Activated CD4-positive, alpha-beta T cell treated with anti-CD3 and anti-CD28 coated beads for 48 hours (primary cell): ENCODE measurements at regions not wholly inside any gene's neighbourhood (a gene's known extent, or its start where the extent isn't known, plus 50 kb on each side); places are given as distances from the start of the nearest gene placed in this dataset.

ENCODE experiments used
- DNase-seq: peaks from one replicate; pipeline ENCODE4 v3.0.0-alpha.2; 2020

GRCh38 chr2:147646818-147647468 lies 197.9 kb upstream of the ACVR2A start:
- no peak for DNase-seq

DNA sequence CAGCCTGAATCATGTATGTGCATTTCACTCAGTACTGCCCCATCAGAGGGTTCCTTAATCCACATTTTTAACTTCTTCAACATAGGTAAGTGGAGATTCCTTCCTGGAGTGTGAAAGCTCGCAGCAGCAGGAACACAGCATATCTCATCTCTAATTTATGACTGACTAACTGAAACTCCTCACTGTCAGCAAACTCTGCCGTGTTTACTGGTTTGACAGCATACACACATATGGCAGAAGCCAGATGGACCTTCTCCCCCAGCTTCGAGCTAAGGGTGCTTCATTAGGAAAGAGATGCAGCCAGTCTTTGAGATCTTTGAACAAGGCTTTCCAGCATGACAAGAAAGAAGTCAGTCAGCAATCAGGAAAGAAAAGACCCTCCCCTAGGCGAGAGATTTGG lies 200.3 kb upstream of the ACVR2A start:
- no peak for DNase-seq

DNA sequence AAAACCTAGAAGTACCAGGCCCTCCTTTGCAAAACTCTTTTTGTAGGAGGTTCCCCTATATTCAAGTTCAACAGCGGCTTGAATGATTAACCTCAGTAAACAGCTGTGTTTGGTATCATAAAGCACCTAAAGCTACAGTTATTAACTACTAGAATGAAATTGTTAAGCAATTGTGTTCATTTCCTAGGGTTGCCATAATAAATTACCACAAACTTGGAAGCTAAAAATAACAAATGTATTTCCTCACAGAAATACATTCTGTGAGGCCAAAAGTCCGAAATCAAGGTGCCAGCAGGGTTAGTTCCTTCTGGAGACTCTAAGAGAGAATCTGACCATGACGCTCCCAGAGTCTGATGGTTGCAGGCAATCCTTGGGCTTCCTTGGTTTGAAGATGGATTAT lies 202.1 kb upstream of the ACVR2A start:
- no peak for DNase-seq

DNA sequence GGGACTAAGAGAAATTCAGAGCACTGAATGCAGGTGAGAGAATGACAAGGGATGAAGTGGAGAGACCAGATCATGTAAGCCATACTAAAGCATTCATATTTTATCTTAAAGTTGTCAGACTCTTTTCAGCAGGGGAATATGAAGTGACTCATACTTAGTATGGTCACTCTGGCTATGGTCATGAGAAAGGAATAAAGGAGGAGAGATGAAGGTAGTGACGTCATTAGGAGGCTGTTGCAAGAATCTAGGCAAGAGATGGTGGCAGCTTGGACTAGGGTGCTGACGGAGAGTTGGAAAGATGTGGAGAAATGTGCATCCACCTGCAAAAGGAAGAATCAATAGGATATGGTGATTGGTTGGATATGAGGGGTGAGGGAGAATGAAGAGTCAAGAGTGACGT lies 203.2 kb upstream of the ACVR2A start:
- no peak for DNase-seq

DNA sequence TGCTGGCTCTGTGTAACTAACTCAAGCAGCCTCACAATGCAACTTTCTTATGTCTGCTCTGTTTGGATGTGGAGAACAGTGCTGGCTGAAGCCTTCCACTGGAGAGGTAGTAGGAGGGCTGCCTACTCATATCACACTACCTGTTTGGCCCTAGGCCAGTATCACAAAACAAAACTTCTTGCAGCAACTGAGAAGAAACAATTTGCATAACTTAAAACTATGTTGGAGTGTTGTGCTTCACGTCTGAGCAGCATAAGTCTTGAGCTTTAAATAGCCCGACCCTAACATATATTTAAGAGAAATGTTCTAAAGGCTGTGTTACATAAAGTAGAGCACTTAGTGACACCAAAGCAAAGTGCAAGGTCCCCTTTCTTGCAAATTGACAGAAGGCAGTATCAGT lies 204.9 kb upstream of the ACVR2A start:
- DNase-seq: no peak

DNA sequence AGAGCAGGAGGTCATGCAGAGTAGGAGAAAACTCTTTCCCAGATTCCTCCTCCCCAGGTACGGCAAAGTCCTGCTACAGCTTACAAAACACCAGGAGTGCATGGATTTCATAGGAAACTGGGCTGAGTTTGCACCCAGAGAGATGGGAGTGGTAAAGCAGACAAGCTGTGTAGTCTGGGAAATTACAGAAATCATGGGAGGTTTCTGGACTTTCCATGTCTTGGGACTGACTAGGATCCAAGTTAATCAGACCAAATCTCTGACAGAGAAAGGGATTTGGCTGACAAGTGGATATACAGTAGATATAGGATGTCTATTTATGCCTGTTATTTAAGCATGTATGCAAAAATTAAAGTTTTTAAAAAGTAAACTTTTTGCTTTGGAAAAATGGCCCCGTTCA lies 205.4 kb upstream of the ACVR2A start:
- no peak for DNase-seq

- no peak for DNase-seq
Observed at GRCh38 chr2:147636886-147637285, 207.9 kb upstream of the ACVR2A start.

DNA sequence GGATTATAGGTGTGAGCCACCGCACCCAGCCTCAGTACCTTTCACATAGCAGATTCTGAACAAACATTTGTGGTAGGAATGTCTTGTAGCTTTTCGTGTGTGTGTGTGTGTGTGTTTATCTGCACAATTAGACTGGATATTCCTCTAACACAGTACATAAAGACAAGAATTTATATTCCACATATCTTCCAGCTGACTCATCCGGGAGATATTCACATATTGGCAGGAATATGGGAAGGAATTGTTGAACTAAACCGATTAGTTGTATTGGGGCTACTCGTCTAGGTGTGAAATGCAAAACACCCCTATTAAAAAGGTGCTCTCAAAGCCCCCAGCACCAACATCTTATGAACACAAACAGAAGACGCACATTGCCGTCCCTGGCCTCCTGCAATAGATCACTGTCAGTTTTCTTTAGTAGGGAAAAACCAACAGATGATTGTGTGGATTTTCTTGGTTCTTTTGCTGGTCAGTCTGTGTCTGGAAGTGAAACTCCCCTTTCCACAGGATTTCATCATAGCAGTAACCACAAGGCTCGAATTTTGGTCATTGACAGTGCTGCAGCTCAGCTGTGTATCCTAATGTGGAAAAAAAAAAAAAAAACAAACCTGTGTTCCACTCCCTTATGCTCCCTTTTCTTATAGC lies 208.5 kb upstream of the ACVR2A start:
- DNase-seq: no peak

DNA sequence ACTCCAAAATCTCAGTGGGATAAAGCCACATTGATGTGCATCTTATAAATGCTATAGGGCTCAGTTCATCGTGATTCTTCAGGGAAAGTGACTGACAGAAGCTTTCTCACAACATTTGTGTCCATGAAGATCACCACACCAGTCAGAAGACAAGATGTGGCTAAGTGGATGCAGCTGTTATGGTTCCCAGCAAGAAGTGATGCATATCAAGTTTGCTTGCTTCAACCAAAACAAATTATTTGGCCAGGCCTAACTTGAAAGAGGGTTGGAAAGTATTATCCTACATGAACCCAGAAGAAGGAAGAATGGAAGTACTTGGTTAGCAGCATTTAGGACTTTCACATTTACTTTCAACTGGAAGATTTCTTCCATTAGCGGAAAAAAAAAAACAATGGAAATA lies 210.0 kb upstream of the ACVR2A start:
- no peak for DNase-seq

- no peak for DNase-seq
Observed at GRCh38 chr2:147632198-147632597, 212.6 kb upstream of the ACVR2A start.

- no peak for DNase-seq
Observed at GRCh38 chr2:147631294-147631693, 213.5 kb upstream of the ACVR2A start.

GRCh38 chr2:147630585-147630984 lies 214.2 kb upstream of the ACVR2A start:
- peak; percentile 22 for DNase-seq

GRCh38 chr2:147628971-147629421 lies 215.8 kb upstream of the ACVR2A start:
- DNase-seq: no peak

GRCh38 chr2:147623328-147623727 lies 221.5 kb upstream of the ACVR2A start:
- DNase-seq: peak; percentile 20

GRCh38 chr2:147621656-147622197 lies 223.1 kb upstream of the ACVR2A start:
- DNase-seq: no peak

GRCh38 chr2:147619808-147620207 lies 225.0 kb upstream of the ACVR2A start:
- no peak for DNase-seq

DNA sequence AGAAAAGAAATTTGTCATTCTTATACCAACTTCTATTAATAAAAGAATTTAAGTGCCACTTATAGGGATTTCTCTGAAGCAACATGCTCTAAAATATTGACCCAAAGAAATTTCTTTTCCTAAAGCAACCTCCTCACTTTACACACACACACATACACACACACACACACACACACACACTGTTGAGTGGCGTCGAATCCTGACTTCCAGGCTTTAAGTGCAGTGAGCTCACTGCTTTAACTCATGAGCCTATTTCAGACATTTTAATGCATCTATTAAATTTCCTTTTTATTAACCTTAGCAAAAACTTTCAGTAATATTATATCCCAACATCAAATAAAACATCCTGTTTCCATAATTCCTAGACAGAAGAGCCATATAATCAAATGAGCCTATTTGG lies 229.1 kb upstream of the ACVR2A start:
- no peak for DNase-seq

DNA sequence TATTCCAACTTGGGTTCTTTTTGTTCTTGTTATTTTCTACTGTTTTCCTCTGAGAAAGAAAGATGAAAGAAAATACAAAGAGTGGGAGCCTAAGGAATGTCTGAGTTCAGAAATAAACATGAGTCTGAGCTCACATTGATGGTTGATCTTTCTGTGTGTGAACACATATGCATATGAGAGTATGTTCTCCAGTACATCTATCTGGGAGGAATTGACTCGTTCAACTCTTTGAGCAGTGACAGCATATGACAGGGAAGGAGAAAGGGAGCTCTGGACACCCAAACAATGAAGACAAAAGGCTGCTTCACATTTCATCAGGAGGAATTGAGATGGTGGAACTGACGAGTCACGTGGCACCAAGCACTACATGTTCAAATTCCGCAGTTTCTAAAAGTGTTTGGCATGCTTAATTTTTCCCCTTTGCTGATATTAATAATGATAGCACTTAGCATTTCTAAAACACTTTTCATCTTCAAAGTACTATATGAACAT lies 229.8 kb upstream of the ACVR2A start:
- no peak for DNase-seq

DNA sequence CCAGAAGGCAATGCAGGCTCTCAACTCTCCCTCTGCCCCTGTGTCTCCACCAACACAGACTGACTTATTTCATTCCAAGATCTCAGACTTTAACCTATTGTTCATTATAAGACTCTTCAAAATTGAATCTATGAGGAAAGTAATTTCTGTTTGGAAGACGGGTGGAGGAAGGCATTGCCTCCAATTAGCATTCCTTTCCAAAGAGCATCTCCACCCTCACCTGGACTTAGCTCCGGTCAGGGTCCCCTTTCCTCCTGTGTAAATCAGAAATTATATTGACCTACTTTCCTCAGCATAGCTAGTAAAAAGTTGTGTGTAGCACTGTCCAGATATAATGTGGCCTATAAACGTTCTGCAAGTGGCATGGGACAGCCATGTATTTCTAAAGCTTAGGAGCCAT lies 230.4 kb upstream of the ACVR2A start:
- no peak for DNase-seq

- DNase-seq: no peak
Observed at GRCh38 chr2:147610496-147611040, 234.3 kb upstream of the ACVR2A start.

DNA sequence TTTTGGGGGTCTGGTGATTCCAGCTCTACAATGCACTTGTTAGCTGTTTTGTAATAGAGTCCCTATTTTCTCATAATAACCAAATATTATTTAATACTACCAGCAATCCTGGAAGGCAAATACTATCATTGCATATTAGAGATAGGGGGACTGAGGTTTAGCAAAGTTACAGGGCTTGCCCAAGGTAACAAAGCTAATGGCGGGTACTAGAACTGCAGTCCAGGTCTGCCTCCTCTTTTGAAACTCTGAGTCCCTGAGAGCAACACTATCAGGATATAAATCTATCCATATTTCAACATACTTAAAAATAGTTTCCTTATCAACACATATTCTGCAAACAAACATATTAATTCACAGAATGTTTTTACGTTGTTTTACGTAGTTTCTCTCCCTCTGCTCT lies 235.5 kb upstream of the ACVR2A start:
- DNase-seq: no peak

GRCh38 chr2:147607379-147607778 lies 237.4 kb upstream of the ACVR2A start:
- no peak for DNase-seq

DNA sequence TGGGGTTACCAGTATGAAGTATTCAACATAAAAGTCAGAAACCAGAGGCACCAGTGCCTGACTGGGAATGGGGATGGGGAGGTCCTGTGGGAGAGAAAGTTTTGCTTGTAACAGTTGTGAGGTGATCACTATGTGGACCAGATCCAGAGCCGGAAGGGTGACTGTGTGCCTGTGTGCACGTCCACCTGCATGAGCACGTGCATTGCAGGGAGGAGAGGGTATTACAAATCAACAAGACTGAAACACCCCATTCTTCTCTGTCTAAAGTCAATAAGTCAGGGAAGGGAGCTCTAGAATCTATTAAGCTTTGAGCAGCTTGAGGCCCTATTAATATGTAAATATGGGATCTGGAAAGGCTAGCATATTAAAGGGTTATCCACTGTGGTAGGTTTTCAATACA lies 241.0 kb upstream of the ACVR2A start:
- no peak for DNase-seq

GRCh38 chr2:147603447-147603846 lies 241.4 kb upstream of the ACVR2A start:
- no peak for DNase-seq
